AG10803 (cell line): ENCODE measurements at regions not wholly inside any gene's neighbourhood (a gene's known extent, or its start where the extent isn't known, plus 50 kb on each side); places are given as distances from the start of the nearest gene placed in this dataset.
"Not testable (repeated sequence)": the region's sequence is repeated elsewhere in the genome, so short reads cannot be mapped to it uniquely, and the experiment has no call there.

Experiments
- DNase-seq: peaks from one replicate; pipeline ENCODE4 v3.0.0; 2010; ENCODE audit warnings: low read depth
- H3K4me3 ChIP-seq: 2 replicates; pipeline ENCODE4 v1.5.1; 2011; ENCODE audit warnings: mild to moderate bottlenecking, low read length, control low read depth
- TF ChIP-seq, protein P1 (sequence below): conservative IDR thresholded peaks from 2 replicates; pipeline ENCODE4 v1.5.1; 2011; ENCODE audit warnings: mild to moderate bottlenecking, low read length, control low read depth, inconsistent platforms

DNA sequence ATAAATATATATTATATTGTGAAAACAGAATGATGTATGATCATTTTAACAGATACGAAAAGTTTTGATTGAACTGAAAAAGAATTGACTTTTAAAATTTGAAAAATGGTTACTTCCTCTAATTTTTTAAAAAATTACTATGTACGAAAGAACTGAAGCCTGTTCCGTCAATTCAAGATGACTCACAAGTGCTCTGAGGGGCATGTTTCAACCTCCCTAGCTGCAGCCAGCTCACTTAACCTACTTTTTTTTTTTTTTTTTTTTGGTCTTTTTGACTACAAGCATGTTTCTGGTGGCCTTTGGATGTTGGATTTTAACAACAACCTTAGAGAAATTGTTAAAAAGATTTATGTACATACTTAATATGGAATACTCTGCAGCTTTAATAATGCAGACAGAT lies 1139.3 kb downstream of the DIAPH3 start:
- TF ChIP-seq, protein P1, sequence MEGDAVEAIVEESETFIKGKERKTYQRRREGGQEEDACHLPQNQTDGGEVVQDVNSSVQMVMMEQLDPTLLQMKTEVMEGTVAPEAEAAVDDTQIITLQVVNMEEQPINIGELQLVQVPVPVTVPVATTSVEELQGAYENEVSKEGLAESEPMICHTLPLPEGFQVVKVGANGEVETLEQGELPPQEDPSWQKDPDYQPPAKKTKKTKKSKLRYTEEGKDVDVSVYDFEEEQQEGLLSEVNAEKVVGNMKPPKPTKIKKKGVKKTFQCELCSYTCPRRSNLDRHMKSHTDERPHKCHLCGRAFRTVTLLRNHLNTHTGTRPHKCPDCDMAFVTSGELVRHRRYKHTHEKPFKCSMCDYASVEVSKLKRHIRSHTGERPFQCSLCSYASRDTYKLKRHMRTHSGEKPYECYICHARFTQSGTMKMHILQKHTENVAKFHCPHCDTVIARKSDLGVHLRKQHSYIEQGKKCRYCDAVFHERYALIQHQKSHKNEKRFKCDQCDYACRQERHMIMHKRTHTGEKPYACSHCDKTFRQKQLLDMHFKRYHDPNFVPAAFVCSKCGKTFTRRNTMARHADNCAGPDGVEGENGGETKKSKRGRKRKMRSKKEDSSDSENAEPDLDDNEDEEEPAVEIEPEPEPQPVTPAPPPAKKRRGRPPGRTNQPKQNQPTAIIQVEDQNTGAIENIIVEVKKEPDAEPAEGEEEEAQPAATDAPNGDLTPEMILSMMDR = no peak
- H3K4me3 ChIP-seq = no peak overlapping the region
- DNase-seq = no peak

GRCh38 chr13:59034198-59034597 lies 1129.5 kb downstream of the DIAPH3 start:
- TF ChIP-seq, protein P1 = no peak
- no peak for DNase-seq
- no peak overlapping the region for H3K4me3 ChIP-seq

DNA sequence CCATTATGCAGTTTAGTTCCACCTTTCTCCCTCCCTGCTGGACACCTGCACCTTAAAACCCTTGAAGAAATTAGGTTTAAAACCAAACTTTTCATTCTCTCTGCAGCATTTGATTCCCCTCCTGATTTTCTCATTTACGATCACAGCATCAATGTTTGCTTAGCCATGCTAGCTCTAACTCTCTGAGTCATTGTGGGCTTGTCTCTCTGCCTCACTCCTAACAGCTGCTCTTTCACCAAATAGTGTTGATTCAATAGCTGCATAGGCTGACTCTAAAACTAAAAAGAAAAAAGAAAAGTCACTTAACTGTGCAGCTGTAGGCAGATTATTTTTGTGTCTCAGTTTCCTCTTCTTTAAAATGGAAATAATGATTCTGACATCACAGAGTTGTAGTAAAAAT lies 1124.9 kb downstream of the DIAPH3 start:
- DNase-seq = no peak
- H3K4me3 ChIP-seq = no peak overlapping the region
- TF ChIP-seq, protein P1 = no peak

DNA sequence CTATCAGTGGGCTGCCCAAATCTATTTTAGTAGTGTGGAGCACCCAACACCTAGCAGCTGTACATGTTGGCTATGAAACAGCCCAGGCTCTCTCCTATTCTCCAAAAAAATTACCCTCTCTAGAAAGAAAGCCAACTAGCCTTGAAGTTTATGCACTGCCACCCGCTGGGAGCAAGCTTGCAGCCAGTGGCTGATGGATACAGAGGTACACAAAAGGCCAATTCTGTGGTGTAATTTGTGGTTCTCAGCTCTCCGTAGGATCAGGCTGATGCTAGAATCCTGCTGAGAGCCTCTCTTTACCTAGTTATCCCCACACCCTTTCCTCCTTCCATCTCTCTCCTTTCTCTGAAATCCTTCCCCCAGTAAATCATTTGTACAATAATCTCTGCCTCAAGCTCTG lies 1120.7 kb downstream of the DIAPH3 start:
- DNase-seq = no peak
- no peak overlapping the region for H3K4me3 ChIP-seq
- TF ChIP-seq, protein P1 = no peak

- H3K4me3 ChIP-seq = no peak overlapping the region
- no peak for DNase-seq
- TF ChIP-seq, protein P1 = no peak
These were observed 1116.2 kb downstream of the DIAPH3 start for GRCh38 chr13:59047546-59047945.

- DNase-seq = no peak
- H3K4me3 ChIP-seq = no peak overlapping the region
These were observed 1102.1 kb downstream of the DIAPH3 start for GRCh38 chr13:59061621-59062020.

DNA sequence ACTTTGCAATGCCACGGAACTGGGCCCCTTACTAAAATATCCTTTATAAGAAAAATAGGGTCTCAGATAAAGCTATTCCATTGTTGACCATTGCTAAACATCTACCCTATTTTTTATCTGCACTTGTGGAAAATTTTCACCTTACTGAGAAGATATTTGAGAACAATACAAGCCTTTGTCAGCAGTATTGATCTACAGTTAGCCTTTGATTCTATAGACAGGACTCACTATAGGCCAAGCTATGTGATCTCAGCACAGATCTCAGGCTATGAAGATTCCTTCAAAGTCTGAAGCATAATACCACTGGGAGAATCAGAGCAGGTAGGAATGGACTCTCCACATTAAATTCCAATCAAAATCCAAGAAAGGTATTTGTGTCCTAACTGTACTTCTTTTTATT lies 1099.7 kb downstream of the DIAPH3 start:
- H3K4me3 ChIP-seq = no peak overlapping the region
- TF ChIP-seq, protein P1 = no peak
- DNase-seq = no peak

More at GRCh38 chr13:59061621-59062020, 1102.1 kb downstream of the DIAPH3 start:
- TF ChIP-seq, protein P1 = no peak

- not testable (repeated sequence) for DNase-seq, H3K4me3 ChIP-seq
These were observed 1087.3 kb downstream of the DIAPH3 start for GRCh38 chr13:59076386-59076785.
